ENCODE measurements at regions not wholly inside any gene's neighbourhood (a gene's known extent, or its start where the extent isn't known, plus 50 kb on each side); places are given as distances from the start of the nearest gene placed in this dataset.

DNA sequence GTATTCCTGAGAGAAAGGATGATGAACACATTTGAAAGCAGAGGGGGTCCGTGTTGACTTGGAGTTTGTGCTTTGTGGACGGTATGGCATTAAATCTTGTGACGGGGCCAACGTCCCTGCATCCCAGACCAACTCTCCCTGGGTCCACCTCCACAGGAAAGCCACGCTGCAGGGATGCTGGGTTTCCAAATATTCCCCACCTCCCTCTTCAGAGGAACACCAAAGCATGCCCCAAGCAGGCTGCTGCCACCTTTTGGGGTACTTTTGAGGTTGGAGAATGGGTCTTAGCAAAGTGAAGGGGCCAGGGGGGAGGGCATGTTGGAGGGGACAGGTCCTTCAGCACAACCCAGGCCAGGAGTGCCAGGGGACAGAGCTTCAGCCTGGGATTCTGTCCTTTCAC, 504.4 kb downstream of the TCERG1L start:
- TF ChIP-seq, protein P1, sequence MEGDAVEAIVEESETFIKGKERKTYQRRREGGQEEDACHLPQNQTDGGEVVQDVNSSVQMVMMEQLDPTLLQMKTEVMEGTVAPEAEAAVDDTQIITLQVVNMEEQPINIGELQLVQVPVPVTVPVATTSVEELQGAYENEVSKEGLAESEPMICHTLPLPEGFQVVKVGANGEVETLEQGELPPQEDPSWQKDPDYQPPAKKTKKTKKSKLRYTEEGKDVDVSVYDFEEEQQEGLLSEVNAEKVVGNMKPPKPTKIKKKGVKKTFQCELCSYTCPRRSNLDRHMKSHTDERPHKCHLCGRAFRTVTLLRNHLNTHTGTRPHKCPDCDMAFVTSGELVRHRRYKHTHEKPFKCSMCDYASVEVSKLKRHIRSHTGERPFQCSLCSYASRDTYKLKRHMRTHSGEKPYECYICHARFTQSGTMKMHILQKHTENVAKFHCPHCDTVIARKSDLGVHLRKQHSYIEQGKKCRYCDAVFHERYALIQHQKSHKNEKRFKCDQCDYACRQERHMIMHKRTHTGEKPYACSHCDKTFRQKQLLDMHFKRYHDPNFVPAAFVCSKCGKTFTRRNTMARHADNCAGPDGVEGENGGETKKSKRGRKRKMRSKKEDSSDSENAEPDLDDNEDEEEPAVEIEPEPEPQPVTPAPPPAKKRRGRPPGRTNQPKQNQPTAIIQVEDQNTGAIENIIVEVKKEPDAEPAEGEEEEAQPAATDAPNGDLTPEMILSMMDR (optimal IDR thresholded peaks at IDR 0.05 in 1 of 3, IDR thresholded peaks at IDR 0.05 in 1 of 3, conservative IDR thresholded peaks at IDR 0.05 in 1 of 3; ENCODE audit: extremely low read depth in 1 of 3, insufficient read depth in 2 of 3, low read length in 3 of 3), result no peak
- no peak for TF ChIP-seq EZH2 (IDR thresholded peaks at IDR 0.05; ENCODE audit: low read length)
